ENCODE measurements at regions not wholly inside any gene's neighbourhood (a gene's known extent, or its start where the extent isn't known, plus 50 kb on each side); places are given as distances from the start of the nearest gene placed in this dataset.

DNA sequence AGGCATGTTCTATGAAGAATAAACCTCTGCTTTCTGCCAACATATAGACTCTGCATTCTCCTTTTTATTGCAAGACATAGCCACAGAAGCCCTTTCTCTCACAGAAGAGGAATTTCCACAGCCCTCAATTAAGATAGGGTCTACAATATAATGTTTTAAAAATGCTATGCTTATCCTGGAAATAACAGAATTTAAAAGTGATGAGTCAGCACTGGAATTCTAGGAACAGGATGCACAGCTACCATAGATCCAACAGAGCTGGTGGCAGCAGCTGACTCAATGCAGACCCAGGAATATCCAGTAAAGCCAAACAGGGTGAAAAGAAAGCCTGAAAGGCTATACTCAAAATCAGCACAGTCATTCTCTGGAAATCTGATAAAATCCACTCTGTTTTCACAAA lies 866.9 kb downstream of the TRIB2 start:
- H3K9me3 ChIP-seq (ENCODE audit: control insufficient read depth, insufficient read depth, low read length): no peaks in the 10 kb centered on the region
- TF ChIP-seq EZH2phosphoT487 (IDR thresholded peaks at IDR 0.05; ENCODE audit: borderline replicate concordance, low read length): no peak
- TF ChIP-seq, protein P1, sequence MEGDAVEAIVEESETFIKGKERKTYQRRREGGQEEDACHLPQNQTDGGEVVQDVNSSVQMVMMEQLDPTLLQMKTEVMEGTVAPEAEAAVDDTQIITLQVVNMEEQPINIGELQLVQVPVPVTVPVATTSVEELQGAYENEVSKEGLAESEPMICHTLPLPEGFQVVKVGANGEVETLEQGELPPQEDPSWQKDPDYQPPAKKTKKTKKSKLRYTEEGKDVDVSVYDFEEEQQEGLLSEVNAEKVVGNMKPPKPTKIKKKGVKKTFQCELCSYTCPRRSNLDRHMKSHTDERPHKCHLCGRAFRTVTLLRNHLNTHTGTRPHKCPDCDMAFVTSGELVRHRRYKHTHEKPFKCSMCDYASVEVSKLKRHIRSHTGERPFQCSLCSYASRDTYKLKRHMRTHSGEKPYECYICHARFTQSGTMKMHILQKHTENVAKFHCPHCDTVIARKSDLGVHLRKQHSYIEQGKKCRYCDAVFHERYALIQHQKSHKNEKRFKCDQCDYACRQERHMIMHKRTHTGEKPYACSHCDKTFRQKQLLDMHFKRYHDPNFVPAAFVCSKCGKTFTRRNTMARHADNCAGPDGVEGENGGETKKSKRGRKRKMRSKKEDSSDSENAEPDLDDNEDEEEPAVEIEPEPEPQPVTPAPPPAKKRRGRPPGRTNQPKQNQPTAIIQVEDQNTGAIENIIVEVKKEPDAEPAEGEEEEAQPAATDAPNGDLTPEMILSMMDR (IDR thresholded peaks at IDR 0.05; ENCODE audit: low read depth, low read length, poor library complexity, severe bottlenecking): no peak
- no peak overlapping the region for H3K4me3 ChIP-seq (ENCODE audit: low read length)
- no peak overlapping the region for H3K4me2 ChIP-seq (ENCODE audit: low read length)
- no peaks in the 10 kb centered on the region for H3K36me3 ChIP-seq (ENCODE audit: control insufficient read depth, low read length)
- H3K27ac ChIP-seq (ENCODE audit: low read depth, low read length): no peak overlapping the region
- H3K9me2 ChIP-seq (replicated peaks; ENCODE audit: control insufficient read depth, low read length): no peaks in the 10 kb centered on the region
- H3K4me1 ChIP-seq (ENCODE audit: control insufficient read depth, low read length): no peaks in the 10 kb centered on the region
- H3F3A ChIP-seq (ENCODE audit: control insufficient read depth, insufficient read depth): no peaks in the 10 kb centered on the region
- no peaks in the 10 kb centered on the region for H4K20me1 ChIP-seq (ENCODE audit: control insufficient read depth, insufficient read depth, low read depth, low read length)
- no peaks in the 10 kb centered on the region for H3K27me3 ChIP-seq (ENCODE audit: control insufficient read depth, low read length)
- no peaks in the 10 kb centered on the region for H3K79me2 ChIP-seq (ENCODE audit: control insufficient read depth, low read length)

DNA sequence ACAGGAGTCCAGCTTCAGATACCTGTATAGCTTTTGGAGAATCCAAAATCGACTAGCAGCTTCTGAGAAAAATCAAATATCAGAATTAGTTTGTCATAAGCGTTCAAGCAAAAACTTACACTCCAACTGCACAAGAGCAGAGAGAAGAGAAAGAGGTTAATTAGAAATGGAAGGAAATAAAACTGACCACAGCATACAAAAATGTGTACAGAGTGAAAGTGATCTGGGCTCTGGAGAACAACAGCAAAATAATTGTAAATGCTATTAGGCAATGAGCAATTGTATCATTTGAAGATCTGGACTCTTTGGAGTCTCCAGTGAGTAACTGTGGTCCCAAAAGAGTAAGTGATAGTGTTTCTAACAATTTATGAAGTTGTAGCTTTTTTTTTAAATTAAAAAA lies 867.3 kb downstream of the TRIB2 start:
- H3K9me3 ChIP-seq (ENCODE audit: control insufficient read depth, insufficient read depth, low read length): no peaks in the 10 kb centered on the region
- H4K20me1 ChIP-seq (ENCODE audit: control insufficient read depth, insufficient read depth, low read depth, low read length): no peaks in the 10 kb centered on the region
- H3K4me3 ChIP-seq (ENCODE audit: low read length): no peak overlapping the region
- no peak overlapping the region for H3K27ac ChIP-seq (ENCODE audit: low read depth, low read length)
- no peaks in the 10 kb centered on the region for H3K79me2 ChIP-seq (ENCODE audit: control insufficient read depth, low read length)
- H3K4me2 ChIP-seq (ENCODE audit: low read length): no peak overlapping the region
- no peaks in the 10 kb centered on the region for H3F3A ChIP-seq (ENCODE audit: control insufficient read depth, insufficient read depth)
- H3K27me3 ChIP-seq (ENCODE audit: control insufficient read depth, low read length): no peaks in the 10 kb centered on the region
- no peaks in the 10 kb centered on the region for H3K4me1 ChIP-seq (ENCODE audit: control insufficient read depth, low read length)
- H3K36me3 ChIP-seq (ENCODE audit: control insufficient read depth, low read length): no peaks in the 10 kb centered on the region
- H3K9me2 ChIP-seq (replicated peaks; ENCODE audit: control insufficient read depth, low read length): no peaks in the 10 kb centered on the region
- no peak for TF ChIP-seq EZH2phosphoT487 (IDR thresholded peaks at IDR 0.05; ENCODE audit: borderline replicate concordance, low read length)
- TF ChIP-seq, protein P1 (IDR thresholded peaks at IDR 0.05; ENCODE audit: low read depth, low read length, poor library complexity, severe bottlenecking): no peak

DNA sequence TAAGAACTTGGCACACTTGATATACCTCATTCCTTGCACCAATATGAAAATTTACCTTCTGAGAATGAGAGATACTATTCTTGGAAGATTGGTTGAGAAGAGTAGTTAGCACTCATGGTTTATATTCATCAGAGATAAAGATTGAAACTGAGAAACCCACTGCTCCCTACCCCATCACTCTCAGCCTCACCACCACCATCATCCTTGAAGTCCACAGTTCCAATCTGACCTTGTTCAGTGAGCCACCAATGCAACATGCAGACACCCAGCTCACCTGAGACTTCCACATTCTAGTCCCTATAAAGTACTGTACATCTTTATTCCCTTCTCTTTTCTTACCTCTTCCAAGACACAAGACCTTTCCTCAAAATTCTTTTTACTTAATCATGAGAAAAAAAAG lies 869.0 kb downstream of the TRIB2 start:
- Histone ChIP-seq H3K9me2 (replicated peaks; ENCODE audit: control insufficient read depth, low read length) (no peaks in the 10 kb centered on the region), H3K4me1 (ENCODE audit: control insufficient read depth, low read length) (no peaks in the 10 kb centered on the region), H3K36me3 (ENCODE audit: control insufficient read depth, low read length) (no peaks in the 10 kb centered on the region), H3K27ac (ENCODE audit: low read depth, low read length) (no peak overlapping the region), H3K4me3 (ENCODE audit: low read length) (no peak overlapping the region), H3F3A (ENCODE audit: control insufficient read depth, insufficient read depth) (no peaks in the 10 kb centered on the region), H3K79me2 (ENCODE audit: control insufficient read depth, low read length) (no peaks in the 10 kb centered on the region), H3K9me3 (ENCODE audit: control insufficient read depth, insufficient read depth, low read length) (no peaks in the 10 kb centered on the region), H3K4me2 (ENCODE audit: low read length) (no peak overlapping the region), H3K27me3 (ENCODE audit: control insufficient read depth, low read length) (no peaks in the 10 kb centered on the region), H4K20me1 (ENCODE audit: control insufficient read depth, insufficient read depth, low read depth, low read length) (no peaks in the 10 kb centered on the region)
- TF ChIP-seq EZH2phosphoT487 (IDR thresholded peaks at IDR 0.05; ENCODE audit: borderline replicate concordance, low read length): no peak
- TF ChIP-seq, protein P1 (IDR thresholded peaks at IDR 0.05; ENCODE audit: low read depth, low read length, poor library complexity, severe bottlenecking): no peak

DNA sequence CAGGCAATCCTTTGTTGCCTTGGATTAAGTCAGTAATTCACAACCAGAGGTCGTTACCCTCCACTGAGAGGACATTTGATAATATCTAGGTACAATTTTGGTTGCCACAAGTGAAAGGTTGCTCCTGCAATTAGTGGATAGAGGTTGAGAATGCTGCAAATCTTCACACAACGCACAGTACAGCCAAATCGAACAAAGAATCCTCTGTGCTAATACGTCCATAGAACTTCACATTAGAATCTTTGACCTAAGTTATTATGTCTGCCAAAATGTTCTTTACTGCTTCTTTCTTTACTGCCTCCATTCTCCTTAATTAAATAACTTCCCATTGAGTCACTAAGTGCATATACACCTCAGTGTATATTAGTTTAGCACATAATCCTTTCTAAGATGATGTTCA lies 879.5 kb downstream of the TRIB2 start:
- Histone ChIP-seq H3K9me3 (ENCODE audit: control insufficient read depth, insufficient read depth, low read length) (no peaks in the 10 kb centered on the region), H3K4me2 (ENCODE audit: low read length) (no peak overlapping the region), H3K9me2 (replicated peaks; ENCODE audit: control insufficient read depth, low read length) (no peaks in the 10 kb centered on the region), H3K36me3 (ENCODE audit: control insufficient read depth, low read length) (no peaks in the 10 kb centered on the region), H3K4me3 (ENCODE audit: low read length) (no peak overlapping the region), H3K4me1 (ENCODE audit: control insufficient read depth, low read length) (no peaks in the 10 kb centered on the region), H3K27me3 (ENCODE audit: control insufficient read depth, low read length) (no peaks in the 10 kb centered on the region), H3F3A (ENCODE audit: control insufficient read depth, insufficient read depth) (no peaks in the 10 kb centered on the region), H3K27ac (ENCODE audit: low read depth, low read length) (no peak overlapping the region), H4K20me1 (ENCODE audit: control insufficient read depth, insufficient read depth, low read depth, low read length) (no peaks in the 10 kb centered on the region), H3K79me2 (ENCODE audit: control insufficient read depth, low read length) (no peaks in the 10 kb centered on the region)
- TF ChIP-seq EZH2phosphoT487 (IDR thresholded peaks at IDR 0.05; ENCODE audit: borderline replicate concordance, low read length): no peak
- TF ChIP-seq, protein P1 (IDR thresholded peaks at IDR 0.05; ENCODE audit: low read depth, low read length, poor library complexity, severe bottlenecking): no peak

All from DOHH2 (cell line).